GM21360 (cell line): ENCODE measurements at regions not wholly inside any gene's neighbourhood (a gene's known extent, or its start where the extent isn't known, plus 50 kb on each side); places are given as distances from the start of the nearest gene placed in this dataset.
A peak's percentile ranks its signal among the peaks of the same experiment; 100 is the strongest.

Experiments used
- ATAC-seq: cut with Tn5 transposase; IDR thresholded peaks from one replicate; pipeline ENCODE4 v1.9.1; 2021; ENCODE audit warnings: mild to moderate bottlenecking, moderate library complexity; ENCODE audit not compliant: unreplicated experiment

GRCh38 chr5:8751971-8752370, 793.9 kb downstream of the SEMA5A start:
- ATAC-seq, result no peak

GRCh38 chr5:8752595-8752994, 793.3 kb downstream of the SEMA5A start:
- ATAC-seq, result no peak

- peak; percentile 66 for ATAC-seq
Measured at GRCh38 chr5:8756498-8757084, 789.3 kb downstream of the SEMA5A start.

GRCh38 chr5:8765886-8766285, 780.0 kb downstream of the SEMA5A start:
- ATAC-seq, result no peak

- ATAC-seq, result no peak
Measured at GRCh38 chr5:8766448-8766847, 779.4 kb downstream of the SEMA5A start.

- no peak for ATAC-seq
Measured at GRCh38 chr5:8767111-8767510, 778.8 kb downstream of the SEMA5A start.

- ATAC-seq, result no peak
Measured at GRCh38 chr5:8767746-8768145, 778.1 kb downstream of the SEMA5A start.

- ATAC-seq, result no peak
Measured at GRCh38 chr5:8769631-8770030, 776.2 kb downstream of the SEMA5A start.

- ATAC-seq, result no peak
Measured at GRCh38 chr5:8770431-8770830, 775.4 kb downstream of the SEMA5A start.

GRCh38 chr5:8773046-8773615, 772.7 kb downstream of the SEMA5A start:
- no peak for ATAC-seq

GRCh38 chr5:8784692-8785091, 761.2 kb downstream of the SEMA5A start:
- no peak for ATAC-seq

- ATAC-seq, result no peak
Measured at GRCh38 chr5:8788246-8788645, 757.6 kb downstream of the SEMA5A start.

- ATAC-seq, result no peak
Measured at GRCh38 chr5:8805653-8806052, 740.2 kb downstream of the SEMA5A start.

- no peak for ATAC-seq
Measured at GRCh38 chr5:8807636-8808035, 738.2 kb downstream of the SEMA5A start.

- no peak for ATAC-seq
Measured at GRCh38 chr5:8811581-8811980, 734.3 kb downstream of the SEMA5A start.

GRCh38 chr5:8813180-8813579, 732.7 kb downstream of the SEMA5A start:
- ATAC-seq, result no peak

GRCh38 chr5:8814105-8814504, 731.8 kb downstream of the SEMA5A start:
- ATAC-seq, result no peak

GRCh38 chr5:8824371-8824770, 721.5 kb downstream of the SEMA5A start:
- no peak for ATAC-seq

- no peak for ATAC-seq
Measured at GRCh38 chr5:8825139-8825757, 720.6 kb downstream of the SEMA5A start.

GRCh38 chr5:8826508-8826907, 719.4 kb downstream of the SEMA5A start:
- ATAC-seq, result no peak

GRCh38 chr5:8827696-8828095, 718.2 kb downstream of the SEMA5A start:
- ATAC-seq, result no peak

GRCh38 chr5:8828596-8829322, 717.1 kb downstream of the SEMA5A start:
- no peak for ATAC-seq
